ENCODE measurements at regions not wholly inside any gene's neighbourhood (a gene's known extent, or its start where the extent isn't known, plus 50 kb on each side); places are given as distances from the start of the nearest gene placed in this dataset.

- Histone ChIP-seq H3K36me3 (ENCODE audit: control insufficient read depth in 5 of 5, insufficient read depth in 5 of 5, low read length in 5 of 5) (no peaks in the 10 kb centered on the region), H3K27ac (ENCODE audit: low read depth, low read length) (no peak overlapping the region), H3K4me3 (ENCODE audit: low read depth in 1 of 5, low read length in 5 of 5) (no peak overlapping the region), H3K4me1 (ENCODE audit: control insufficient read depth in 5 of 5, insufficient read depth in 5 of 5, low read length in 5 of 5) (peaks cover 0 to under 1% (median 0%) of the 10 kb centered on the region in 5 donors), H3K9me3 (ENCODE audit: control insufficient read depth in 5 of 5, low read length in 5 of 5) (no peaks in the 10 kb centered on the region), H3K9ac (ENCODE audit: low read length in 5 of 5) (no peak overlapping the region), H3K27me3 (ENCODE audit: control insufficient read depth in 5 of 5, insufficient read depth in 4 of 5, low read length in 5 of 5) (peaks cover 0 to 4% (median 0%) of the 10 kb centered on the region in 5 donors)
These were observed 84.4 kb upstream of the HS6ST1 start for GRCh38 chr2:128402911-128403670.

GRCh38 chr2:128403814-128404708 lies 85.4 kb upstream of the HS6ST1 start:
- Histone ChIP-seq H3K27ac (ENCODE audit: low read depth, low read length) (no peak overlapping the region), H3K27me3 (ENCODE audit: control insufficient read depth in 5 of 5, insufficient read depth in 4 of 5, low read length in 5 of 5) (peaks cover 0 to 4% (median 0%) of the 10 kb centered on the region in 5 donors), H3K9ac (ENCODE audit: low read length in 5 of 5) (no peak overlapping the region), H3K9me3 (ENCODE audit: control insufficient read depth in 5 of 5, low read length in 5 of 5) (no peaks in the 10 kb centered on the region), H3K4me1 (ENCODE audit: control insufficient read depth in 5 of 5, insufficient read depth in 5 of 5, low read length in 5 of 5) (peaks cover 0 to 9% (median 0%) of the 10 kb centered on the region in 5 donors), H3K36me3 (ENCODE audit: control insufficient read depth in 5 of 5, insufficient read depth in 5 of 5, low read length in 5 of 5) (no peaks in the 10 kb centered on the region), H3K4me3 (ENCODE audit: low read depth in 1 of 5, low read length in 5 of 5) (no peak overlapping the region)

- no peaks in the 10 kb centered on the region for H3K9me3 ChIP-seq (ENCODE audit: control insufficient read depth in 5 of 5, low read length in 5 of 5)
- H3K27me3 ChIP-seq (ENCODE audit: control insufficient read depth in 5 of 5, insufficient read depth in 4 of 5, low read length in 5 of 5), result peaks cover 0 to 4% (median 0%) of the 10 kb centered on the region in 5 donors
- no peak overlapping the region for H3K9ac ChIP-seq (ENCODE audit: low read length in 5 of 5)
- H3K27ac ChIP-seq (ENCODE audit: low read depth, low read length), result no peak overlapping the region
- no peaks in the 10 kb centered on the region for H3K36me3 ChIP-seq (ENCODE audit: control insufficient read depth in 5 of 5, insufficient read depth in 5 of 5, low read length in 5 of 5)
- H3K4me1 ChIP-seq (ENCODE audit: control insufficient read depth in 5 of 5, insufficient read depth in 5 of 5, low read length in 5 of 5), result peaks cover 0 to 12% (median 0%) of the 10 kb centered on the region in 5 donors
- no peak overlapping the region for H3K4me3 ChIP-seq (ENCODE audit: low read depth in 1 of 5, low read length in 5 of 5)
These were observed 86.2 kb upstream of the HS6ST1 start for GRCh38 chr2:128404709-128405466.

GRCh38 chr2:128405467-128405900 lies 86.8 kb upstream of the HS6ST1 start:
- Histone ChIP-seq H3K27ac (ENCODE audit: low read depth, low read length) (no peak overlapping the region), H3K4me3 (ENCODE audit: low read depth in 1 of 5, low read length in 5 of 5) (no peak overlapping the region), H3K9ac (ENCODE audit: low read length in 5 of 5) (no peak overlapping the region), H3K27me3 (ENCODE audit: control insufficient read depth in 5 of 5, insufficient read depth in 4 of 5, low read length in 5 of 5) (peaks cover 0 to 4% (median 0%) of the 10 kb centered on the region in 5 donors), H3K36me3 (ENCODE audit: control insufficient read depth in 5 of 5, insufficient read depth in 5 of 5, low read length in 5 of 5) (no peaks in the 10 kb centered on the region), H3K4me1 (ENCODE audit: control insufficient read depth in 5 of 5, insufficient read depth in 5 of 5, low read length in 5 of 5) (peaks cover 0 to 12% (median 0%) of the 10 kb centered on the region in 5 donors), H3K9me3 (ENCODE audit: control insufficient read depth in 5 of 5, low read length in 5 of 5) (no peaks in the 10 kb centered on the region)

GRCh38 chr2:128405981-128406613 lies 87.4 kb upstream of the HS6ST1 start:
- peaks cover 0 to 12% (median 0%) of the 10 kb centered on the region in 5 donors for H3K4me1 ChIP-seq (ENCODE audit: control insufficient read depth in 5 of 5, insufficient read depth in 5 of 5, low read length in 5 of 5)
- no peaks in the 10 kb centered on the region for H3K36me3 ChIP-seq (ENCODE audit: control insufficient read depth in 5 of 5, insufficient read depth in 5 of 5, low read length in 5 of 5)
- no peak overlapping the region for H3K4me3 ChIP-seq (ENCODE audit: low read depth in 1 of 5, low read length in 5 of 5)
- H3K27me3 ChIP-seq (ENCODE audit: control insufficient read depth in 5 of 5, insufficient read depth in 4 of 5, low read length in 5 of 5), result peaks cover 0 to 4% (median 0%) of the 10 kb centered on the region in 5 donors
- no peak overlapping the region for H3K27ac ChIP-seq (ENCODE audit: low read depth, low read length)
- H3K9ac ChIP-seq (ENCODE audit: low read length in 5 of 5), result no peak overlapping the region
- H3K9me3 ChIP-seq (ENCODE audit: control insufficient read depth in 5 of 5, low read length in 5 of 5), result no peaks in the 10 kb centered on the region

GRCh38 chr2:128406736-128407554 lies 88.3 kb upstream of the HS6ST1 start:
- H3K4me1 ChIP-seq (ENCODE audit: control insufficient read depth in 5 of 5, insufficient read depth in 5 of 5, low read length in 5 of 5), result peaks cover 0 to 12% (median 0%) of the 10 kb centered on the region in 5 donors
- no peak overlapping the region for H3K27ac ChIP-seq (ENCODE audit: low read depth, low read length)
- H3K9me3 ChIP-seq (ENCODE audit: control insufficient read depth in 5 of 5, low read length in 5 of 5), result no peaks in the 10 kb centered on the region
- no peak overlapping the region for H3K4me3 ChIP-seq (ENCODE audit: low read depth in 1 of 5, low read length in 5 of 5)
- H3K36me3 ChIP-seq (ENCODE audit: control insufficient read depth in 5 of 5, insufficient read depth in 5 of 5, low read length in 5 of 5), result no peaks in the 10 kb centered on the region
- no peak overlapping the region for H3K9ac ChIP-seq (ENCODE audit: low read length in 5 of 5)
- peaks cover 0 to 4% (median 0%) of the 10 kb centered on the region in 5 donors for H3K27me3 ChIP-seq (ENCODE audit: control insufficient read depth in 5 of 5, insufficient read depth in 4 of 5, low read length in 5 of 5)

GRCh38 chr2:128408349-128409305 lies 90.0 kb upstream of the HS6ST1 start:
- Histone ChIP-seq H3K27ac (ENCODE audit: low read depth, low read length) (no peak overlapping the region), H3K9ac (ENCODE audit: low read length in 5 of 5) (no peak overlapping the region), H3K36me3 (ENCODE audit: control insufficient read depth in 5 of 5, insufficient read depth in 5 of 5, low read length in 5 of 5) (no peaks in the 10 kb centered on the region), H3K27me3 (ENCODE audit: control insufficient read depth in 5 of 5, insufficient read depth in 4 of 5, low read length in 5 of 5) (peaks cover 0 to 4% (median 0%) of the 10 kb centered on the region in 5 donors), H3K9me3 (ENCODE audit: control insufficient read depth in 5 of 5, low read length in 5 of 5) (no peaks in the 10 kb centered on the region), H3K4me3 (ENCODE audit: low read depth in 1 of 5, low read length in 5 of 5) (no peak overlapping the region), H3K4me1 (ENCODE audit: control insufficient read depth in 5 of 5, insufficient read depth in 5 of 5, low read length in 5 of 5) (peaks cover 0 to 12% (median 0%) of the 10 kb centered on the region in 5 donors)

GRCh38 chr2:128409326-128410034 lies 90.8 kb upstream of the HS6ST1 start:
- peaks cover 0 to 12% (median 0%) of the 10 kb centered on the region in 5 donors for H3K4me1 ChIP-seq (ENCODE audit: control insufficient read depth in 5 of 5, insufficient read depth in 5 of 5, low read length in 5 of 5)
- no peaks in the 10 kb centered on the region for H3K9me3 ChIP-seq (ENCODE audit: control insufficient read depth in 5 of 5, low read length in 5 of 5)
- H3K36me3 ChIP-seq (ENCODE audit: control insufficient read depth in 5 of 5, insufficient read depth in 5 of 5, low read length in 5 of 5), result no peaks in the 10 kb centered on the region
- H3K27me3 ChIP-seq (ENCODE audit: control insufficient read depth in 5 of 5, insufficient read depth in 4 of 5, low read length in 5 of 5), result peaks cover 0 to 4% (median 0%) of the 10 kb centered on the region in 5 donors
- no peak overlapping the region for H3K9ac ChIP-seq (ENCODE audit: low read length in 5 of 5)
- no peak overlapping the region for H3K27ac ChIP-seq (ENCODE audit: low read depth, low read length)
- no peak overlapping the region for H3K4me3 ChIP-seq (ENCODE audit: low read depth in 1 of 5, low read length in 5 of 5)
